ENCODE measurements at regions not wholly inside any gene's neighbourhood (a gene's known extent, or its start where the extent isn't known, plus 50 kb on each side); places are given as distances from the start of the nearest gene placed in this dataset.

DNA sequence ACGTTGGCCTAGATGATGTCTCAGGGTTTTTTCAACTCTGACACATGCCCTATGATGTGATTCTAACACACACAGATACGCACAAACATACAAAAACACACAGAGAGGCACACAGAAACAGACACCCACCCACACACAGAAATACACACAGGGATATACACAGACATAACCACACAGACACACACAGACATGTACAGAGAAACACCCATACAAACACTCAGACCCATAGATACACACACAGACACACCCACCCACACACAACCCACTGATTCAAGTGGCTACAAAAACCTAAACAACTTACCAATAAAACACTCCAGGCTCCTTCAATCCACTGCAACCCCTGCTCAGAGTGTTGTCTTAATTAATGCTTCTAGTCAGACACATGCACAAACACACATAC lies 244.6 kb upstream of the CCL2 start:
- DNase-seq (no peak), ATAC-seq (no peak)
- no peaks in the 10 kb centered on the region for H3K4me1 ChIP-seq
- TF ChIP-seq, protein P1, sequence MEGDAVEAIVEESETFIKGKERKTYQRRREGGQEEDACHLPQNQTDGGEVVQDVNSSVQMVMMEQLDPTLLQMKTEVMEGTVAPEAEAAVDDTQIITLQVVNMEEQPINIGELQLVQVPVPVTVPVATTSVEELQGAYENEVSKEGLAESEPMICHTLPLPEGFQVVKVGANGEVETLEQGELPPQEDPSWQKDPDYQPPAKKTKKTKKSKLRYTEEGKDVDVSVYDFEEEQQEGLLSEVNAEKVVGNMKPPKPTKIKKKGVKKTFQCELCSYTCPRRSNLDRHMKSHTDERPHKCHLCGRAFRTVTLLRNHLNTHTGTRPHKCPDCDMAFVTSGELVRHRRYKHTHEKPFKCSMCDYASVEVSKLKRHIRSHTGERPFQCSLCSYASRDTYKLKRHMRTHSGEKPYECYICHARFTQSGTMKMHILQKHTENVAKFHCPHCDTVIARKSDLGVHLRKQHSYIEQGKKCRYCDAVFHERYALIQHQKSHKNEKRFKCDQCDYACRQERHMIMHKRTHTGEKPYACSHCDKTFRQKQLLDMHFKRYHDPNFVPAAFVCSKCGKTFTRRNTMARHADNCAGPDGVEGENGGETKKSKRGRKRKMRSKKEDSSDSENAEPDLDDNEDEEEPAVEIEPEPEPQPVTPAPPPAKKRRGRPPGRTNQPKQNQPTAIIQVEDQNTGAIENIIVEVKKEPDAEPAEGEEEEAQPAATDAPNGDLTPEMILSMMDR (IDR thresholded peaks at IDR 0.05), result no peak
- no peak overlapping the region for H3K4me3 ChIP-seq
- intact Hi-C loops (cut with DNase I), result no loop called here
- no peak overlapping the region for H3K27ac ChIP-seq
- H3K9me3 ChIP-seq, result no peaks in the 10 kb centered on the region
- peaks cover 0 to 20% of the 10 kb centered on the region in 2 donors for H3K27me3 ChIP-seq
- no peaks in the 10 kb centered on the region for H3K36me3 ChIP-seq

DNA sequence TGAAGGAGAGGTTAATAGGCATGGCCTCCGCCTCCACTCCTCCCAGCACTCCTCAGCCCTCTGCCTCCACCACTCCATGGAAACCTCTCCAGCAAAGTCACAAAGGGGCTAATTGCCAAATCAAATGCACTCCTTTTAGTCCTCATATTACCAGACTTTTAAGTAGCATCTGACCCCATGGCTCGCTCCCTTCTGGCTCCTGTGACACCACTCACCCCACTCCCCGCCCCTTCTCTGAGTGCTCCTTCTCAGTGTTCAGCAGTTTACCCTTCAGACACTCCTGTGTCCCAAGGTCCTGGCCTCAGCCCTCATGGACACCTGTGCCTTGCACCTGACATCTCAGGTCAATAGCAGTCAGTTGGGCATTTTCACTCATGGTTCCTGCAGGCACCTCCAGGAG lies 243.5 kb upstream of the CCL2 start:
- Histone ChIP-seq H3K27me3 (peaks cover 0 to 16% of the 10 kb centered on the region in 2 donors), H3K4me3 (no peak overlapping the region), H3K4me1 (no peaks in the 10 kb centered on the region), H3K36me3 (no peaks in the 10 kb centered on the region), H3K27ac (no peak overlapping the region), H3K9me3 (no peaks in the 10 kb centered on the region)
- ATAC-seq (peak; percentile 82), DNase-seq (peak in 1 of 4 donors; percentile 39)
- intact Hi-C loops (cut with DNase I), result no loop called here
- TF ChIP-seq, protein P1 (IDR thresholded peaks at IDR 0.05), result no peak

DNA sequence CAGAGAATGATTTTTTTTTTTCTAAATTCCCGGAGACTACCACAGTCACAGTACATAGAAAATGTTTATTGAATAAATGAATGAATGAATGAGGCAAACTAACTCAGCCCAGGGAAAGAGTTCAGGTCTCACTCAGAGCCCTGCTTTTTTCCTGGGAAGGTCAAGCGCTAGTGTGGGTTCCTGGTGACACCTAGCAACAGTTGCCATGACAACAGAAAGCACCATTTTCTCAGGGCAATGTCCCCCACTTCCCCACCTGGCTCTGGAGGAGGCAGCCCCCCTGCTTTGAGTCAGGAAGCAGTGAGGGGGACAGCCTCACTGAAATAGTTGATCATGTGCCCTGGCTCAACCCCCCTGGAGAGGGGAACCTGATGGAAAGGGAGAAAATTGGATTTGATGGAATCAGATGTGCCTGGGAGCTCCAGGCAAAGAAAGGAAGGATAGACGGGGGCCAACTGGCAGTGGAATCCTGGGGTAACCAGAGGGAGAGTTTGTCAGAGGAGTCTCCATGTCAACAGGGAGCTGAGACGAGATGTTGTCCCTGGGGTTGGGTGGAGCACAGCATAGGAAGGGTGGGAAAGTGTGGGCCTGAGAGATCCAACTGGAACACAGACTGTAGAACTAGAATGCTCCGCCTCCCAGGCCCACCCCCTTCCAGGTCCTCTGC lies 242.2 kb upstream of the CCL2 start:
- ATAC-seq, result no peak

DNA sequence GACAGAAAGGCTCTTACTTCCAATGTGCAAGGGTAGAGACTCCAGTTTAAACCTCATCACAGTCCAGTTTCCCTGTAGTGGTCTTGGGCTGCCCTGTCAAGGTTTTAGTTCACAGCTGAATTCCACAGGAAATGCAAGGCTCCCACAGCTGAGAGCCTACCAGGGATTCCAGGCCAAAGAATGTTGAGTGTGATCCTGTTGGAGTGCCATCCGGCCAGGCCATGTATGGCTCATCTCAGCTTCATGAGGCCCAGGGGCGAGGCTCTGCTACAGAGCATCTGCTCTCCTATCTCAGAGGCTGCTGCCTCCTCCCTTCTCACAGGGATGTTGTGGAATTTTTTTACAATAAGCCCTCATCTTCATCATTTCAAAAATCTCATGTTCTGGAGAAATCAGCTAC lies 239.8 kb upstream of the CCL2 start:
- Histone ChIP-seq H3K9me3 (no peaks in the 10 kb centered on the region), H3K27me3 (peaks cover 0 to under 1% of the 10 kb centered on the region in 2 donors), H3K4me1 (no peaks in the 10 kb centered on the region), H3K4me3 (no peak overlapping the region), H3K36me3 (no peaks in the 10 kb centered on the region), H3K27ac (no peak overlapping the region)
- no peak for ATAC-seq
- no peak for DNase-seq
- TF ChIP-seq, protein P1 (IDR thresholded peaks at IDR 0.05), result no peak
- intact Hi-C loops (cut with DNase I), result no loop called here

More for the DNA sequence above, 242.2 kb upstream of the CCL2 start:
- H3K27me3 ChIP-seq, result peaks cover 0 to 6% of the 10 kb centered on the region in 2 donors
- no peak overlapping the region for H3K4me3 ChIP-seq
- H3K27ac ChIP-seq, result no peak overlapping the region
- H3K4me1 ChIP-seq, result no peaks in the 10 kb centered on the region
- intact Hi-C loops (cut with DNase I), result no loop called here
- no peaks in the 10 kb centered on the region for H3K36me3 ChIP-seq
- TF ChIP-seq, protein P1 (IDR thresholded peaks at IDR 0.05), result no peak
- no peaks in the 10 kb centered on the region for H3K9me3 ChIP-seq
- DNase-seq, result no peak

DNA sequence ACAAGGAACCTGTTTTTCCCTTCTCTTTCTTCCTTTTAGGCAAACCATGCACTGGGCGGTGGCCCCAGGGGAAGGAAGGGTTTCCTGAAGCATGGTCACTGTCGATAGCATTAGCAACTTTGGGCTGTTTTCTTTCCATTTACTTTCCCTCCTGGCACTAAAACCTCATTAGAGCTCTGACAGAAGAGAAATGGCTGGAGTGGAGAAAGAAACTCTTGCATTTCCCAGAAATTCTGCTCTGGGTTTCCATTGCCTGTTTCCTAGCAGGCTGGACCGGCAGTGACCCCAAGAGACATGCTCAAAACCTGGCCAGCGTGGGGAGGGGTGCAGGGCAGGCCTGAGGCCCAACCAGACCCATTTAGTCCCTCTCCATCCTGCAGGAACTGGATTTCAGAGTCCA lies 230.7 kb upstream of the CCL2 start:
- intact Hi-C loops (cut with DNase I), result no loop called here
- no peak overlapping the region for H3K4me3 ChIP-seq
- DNase-seq (no peak), ATAC-seq (no peak)
- H3K27ac ChIP-seq, result no peak overlapping the region
- H3K4me1 ChIP-seq, result no peaks in the 10 kb centered on the region
- no peaks in the 10 kb centered on the region for H3K36me3 ChIP-seq
- H3K27me3 ChIP-seq, result peaks cover 0 to 14% of the 10 kb centered on the region in 2 donors
- no peaks in the 10 kb centered on the region for H3K9me3 ChIP-seq
- TF ChIP-seq, protein P1 (IDR thresholded peaks at IDR 0.05), result no peak

Measured in left lung (tissue), 4 donors.